KBM-7 (cell line): ENCODE measurements at regions not wholly inside any gene's neighbourhood (a gene's known extent, or its start where the extent isn't known, plus 50 kb on each side); places are given as distances from the start of the nearest gene placed in this dataset.

Experiments
- DNase-seq: peaks from one replicate; pipeline ENCODE4 v3.0.0-alpha.2; 2015
- in situ Hi-C: fragments of 300-500 bp; cut with MboI; formaldehyde crosslinking; loops from 2 replicates; pipeline ENCODE4 v1.14.3; 2020; ENCODE audit warnings: low sequenced_read_pairs, low pct_unique_long_range_greater_than_20kb, mixed read lengths

DNA sequence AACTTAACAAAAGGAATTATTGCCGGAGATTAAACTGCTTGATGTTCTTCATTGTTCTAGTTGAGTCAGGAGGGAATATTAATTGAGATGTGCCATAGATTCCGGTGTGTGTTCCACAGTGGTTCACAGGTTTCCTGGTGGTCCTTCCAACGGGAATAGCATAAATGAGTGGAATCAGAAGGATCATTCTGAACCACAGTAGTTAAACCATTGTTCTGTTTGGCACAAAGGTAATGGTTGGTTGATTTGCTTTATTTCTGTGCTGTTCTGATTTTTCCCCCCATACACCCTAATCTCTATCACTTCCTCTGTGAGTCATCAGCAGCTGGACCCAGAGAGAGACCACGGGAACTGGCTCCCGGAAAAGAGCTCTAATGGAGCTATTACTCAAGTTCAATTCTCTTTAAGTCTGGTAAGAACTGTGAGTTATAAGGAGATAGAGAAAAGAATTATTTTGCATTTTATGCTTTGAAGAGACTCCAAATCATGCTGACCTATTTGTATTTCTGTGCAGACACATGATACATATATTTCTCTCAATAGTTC lies 627.2 kb downstream of the ZIC1 start:
- no peak for DNase-seq
- in situ Hi-C loops, result no loop called here

DNA sequence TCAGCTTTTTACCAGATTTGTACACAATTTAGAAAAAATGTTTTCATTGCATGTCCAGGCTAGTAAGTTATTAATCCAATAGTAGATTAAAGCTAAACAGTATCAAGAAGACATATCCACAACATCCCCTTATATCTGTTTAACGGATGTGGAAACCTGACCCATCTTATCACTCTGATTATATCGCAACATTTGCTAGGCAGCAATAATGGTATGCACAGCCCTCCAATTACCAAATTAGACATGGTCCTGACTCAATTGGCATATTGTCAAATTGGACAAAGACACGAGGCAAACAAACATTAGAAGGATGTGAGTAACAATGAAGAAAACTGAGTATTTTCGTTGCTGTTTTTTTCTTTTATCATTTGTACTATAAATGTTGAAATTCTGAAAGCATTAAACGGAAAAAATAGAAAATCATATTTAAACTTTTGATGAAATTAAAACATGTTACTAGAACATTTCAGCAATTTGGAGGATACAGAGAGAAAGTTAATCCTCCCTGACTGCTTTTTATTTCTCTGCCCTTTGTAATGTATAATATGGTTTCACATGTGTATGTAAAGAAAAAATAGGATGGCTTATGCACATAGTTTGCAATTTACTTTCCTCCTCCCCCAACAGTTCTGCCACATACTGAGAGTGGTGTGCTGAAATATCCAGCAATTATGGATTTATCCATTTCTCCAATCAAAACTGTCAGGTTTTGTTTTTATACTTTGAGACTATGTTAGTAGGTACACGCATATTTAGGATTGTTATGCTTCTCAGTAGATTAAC lies 633.7 kb downstream of the ZIC1 start:
- DNase-seq, result no peak
- in situ Hi-C loops, result no loop called here

DNA sequence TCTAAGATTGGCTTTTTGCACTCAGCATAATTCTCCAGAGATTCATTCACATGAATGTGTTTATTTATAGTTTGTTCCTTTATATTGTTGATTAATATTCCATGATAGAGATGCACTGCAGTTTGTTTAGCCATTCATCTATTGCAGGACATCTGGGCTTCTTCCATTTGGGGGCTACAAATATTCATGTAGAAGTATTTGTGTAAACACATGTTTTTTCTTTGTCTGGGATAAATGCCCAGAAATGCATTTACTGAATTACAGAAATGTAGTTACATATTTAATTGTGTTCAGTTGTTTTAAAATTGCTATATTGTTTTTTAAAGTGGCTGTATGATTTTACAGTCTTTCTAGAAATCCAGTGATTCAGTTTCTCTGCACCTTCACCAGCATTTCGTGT lies 635.0 kb downstream of the ZIC1 start:
- no peak for DNase-seq
- in situ Hi-C loops, result no loop called here

- in situ Hi-C loops, result no loop called here
- DNase-seq, result no peak
Measured at GRCh38 chr3:148054999-148055398, 642.7 kb upstream of the AGTR1 start.

- in situ Hi-C loops, result no loop called here
- no peak for DNase-seq
Measured at GRCh38 chr3:148062590-148062989, 635.1 kb upstream of the AGTR1 start.

GRCh38 chr3:148066802-148067201 lies 630.9 kb upstream of the AGTR1 start:
- in situ Hi-C loops, result no loop called here
- DNase-seq, result no peak

GRCh38 chr3:148068466-148068865 lies 629.2 kb upstream of the AGTR1 start:
- no peak for DNase-seq
- in situ Hi-C loops, result no loop called here

DNA sequence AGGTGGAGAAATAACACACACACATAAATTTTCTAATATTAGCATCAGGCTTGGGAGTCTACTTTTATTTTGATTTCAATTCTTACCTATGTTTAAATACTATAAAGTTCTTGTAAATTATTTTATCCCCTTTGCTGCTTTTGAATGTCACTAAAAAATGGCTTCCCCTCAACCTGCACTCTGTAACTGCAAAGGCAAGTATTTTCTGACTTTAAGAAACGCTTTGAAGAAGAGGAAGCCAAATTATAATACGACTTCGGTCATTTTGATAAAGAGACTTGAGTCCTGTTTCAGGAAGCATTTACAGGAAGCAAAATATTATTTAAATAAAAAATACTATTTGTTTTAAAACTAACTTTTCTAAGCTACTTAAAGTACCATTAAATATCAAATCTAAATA lies 627.7 kb upstream of the AGTR1 start:
- in situ Hi-C loops, result no loop called here
- no peak for DNase-seq

GRCh38 chr3:148073721-148074456 lies 623.8 kb upstream of the AGTR1 start:
- in situ Hi-C loops, result no loop called here

DNA sequence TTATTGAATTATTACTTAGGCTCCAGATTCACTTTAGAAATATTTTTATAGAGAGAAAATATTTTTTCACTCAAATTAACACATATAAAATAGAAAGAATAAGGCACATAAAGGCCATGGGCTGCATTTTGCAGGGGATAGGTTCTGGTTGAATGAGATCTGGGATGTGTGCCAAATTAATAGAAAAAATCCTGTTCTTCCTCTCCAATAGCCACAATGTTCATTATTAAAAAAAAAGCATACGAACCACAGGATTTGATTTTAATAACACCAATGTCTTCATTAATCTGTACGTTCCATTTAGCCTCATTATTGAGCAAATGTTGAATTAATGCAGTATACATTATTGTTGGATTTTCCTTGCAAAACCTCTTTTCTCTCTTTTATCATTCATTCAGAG lies 622.8 kb upstream of the AGTR1 start:
- no peak for DNase-seq
- in situ Hi-C loops, result no loop called here

More at GRCh38 chr3:148073721-148074456, 623.8 kb upstream of the AGTR1 start:
- DNase-seq, result no peak

- in situ Hi-C loops, result no loop called here
- DNase-seq, result peak; percentile 12
Measured at GRCh38 chr3:148075771-148076716, 621.7 kb upstream of the AGTR1 start.

- DNase-seq, result peak; percentile 32
- in situ Hi-C loops, result no loop called here
Measured at GRCh38 chr3:148077318-148077923, 620.3 kb upstream of the AGTR1 start.

GRCh38 chr3:148077965-148078364 lies 619.7 kb upstream of the AGTR1 start:
- no peak for DNase-seq
- in situ Hi-C loops, result no loop called here

- in situ Hi-C loops, result no loop called here
- DNase-seq, result no peak
Measured at GRCh38 chr3:148078658-148079057, 619.0 kb upstream of the AGTR1 start.

DNA sequence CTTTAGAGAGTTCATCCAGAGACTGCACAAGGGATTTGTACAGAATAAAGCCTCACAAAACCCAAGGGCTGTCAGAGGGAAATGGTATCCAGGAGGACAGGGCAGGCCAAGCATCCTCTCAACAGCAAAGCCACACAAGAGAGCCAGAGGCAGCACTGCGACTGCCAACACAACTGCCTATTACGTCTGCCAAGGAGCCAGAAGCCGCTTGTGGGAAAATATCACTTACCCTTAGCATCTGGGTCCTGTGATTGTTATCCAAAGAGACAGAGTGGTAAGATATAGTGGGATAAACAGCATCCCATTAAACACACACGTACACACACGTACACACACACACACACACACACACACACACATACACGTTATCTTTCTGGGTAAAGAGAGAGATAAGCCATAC lies 618.3 kb upstream of the AGTR1 start:
- DNase-seq, result no peak
- in situ Hi-C loops, result no loop called here

DNA sequence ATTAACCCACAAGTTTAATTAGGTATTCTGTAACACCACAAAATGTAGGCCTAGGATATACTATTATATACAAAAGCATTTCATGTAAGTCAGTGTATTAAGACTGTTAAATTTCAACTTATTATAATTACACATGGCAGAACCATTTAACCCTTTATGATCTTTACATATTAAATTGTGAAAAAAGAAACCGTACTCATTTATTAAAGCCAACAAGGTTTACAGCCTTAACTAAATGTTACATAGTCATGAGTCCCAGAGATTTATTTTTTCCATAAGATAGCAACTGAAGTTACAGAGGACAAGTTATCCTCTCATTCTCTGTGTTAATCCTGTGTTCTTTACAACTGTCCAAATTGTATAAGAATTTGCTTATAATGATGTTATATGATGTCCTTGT lies 615.8 kb upstream of the AGTR1 start:
- DNase-seq, result no peak
- in situ Hi-C loops, result no loop called here

DNA sequence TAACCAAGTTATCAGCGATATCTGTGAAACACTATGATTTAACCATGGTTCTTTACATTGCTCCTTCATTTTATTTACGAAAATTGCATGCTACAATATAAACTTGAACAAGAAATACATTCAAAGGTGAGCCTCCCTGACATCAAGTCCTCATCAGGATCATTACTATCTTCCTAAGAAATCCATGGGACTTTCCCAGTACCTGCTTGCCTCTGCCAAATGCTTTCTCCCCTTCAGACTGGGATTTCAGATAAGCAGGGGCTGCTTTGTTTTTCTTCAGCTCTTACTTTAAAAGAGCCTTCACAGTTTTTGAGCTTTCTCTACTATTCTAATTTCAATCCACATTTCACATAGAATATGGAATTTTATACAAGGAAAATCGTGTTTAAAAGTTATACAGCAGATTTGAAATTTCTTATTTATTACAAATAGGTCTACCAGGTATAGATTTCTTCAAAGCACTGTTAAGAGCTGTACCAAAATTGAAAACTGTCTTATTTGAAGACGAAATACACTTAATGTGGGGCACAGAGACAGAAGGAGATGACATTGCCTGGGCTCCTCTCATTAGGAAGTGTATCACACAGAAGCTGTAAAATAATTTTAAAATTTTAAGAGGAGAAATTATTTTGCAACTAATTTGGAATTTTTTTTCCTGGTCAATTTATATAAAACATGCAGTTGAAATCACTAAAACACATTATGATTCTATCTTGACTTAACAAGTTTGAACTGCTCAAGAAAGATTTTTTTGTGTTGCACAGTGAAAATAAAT lies 615.0 kb upstream of the AGTR1 start:
- DNase-seq, result no peak
- in situ Hi-C loops, result no loop called here

DNA sequence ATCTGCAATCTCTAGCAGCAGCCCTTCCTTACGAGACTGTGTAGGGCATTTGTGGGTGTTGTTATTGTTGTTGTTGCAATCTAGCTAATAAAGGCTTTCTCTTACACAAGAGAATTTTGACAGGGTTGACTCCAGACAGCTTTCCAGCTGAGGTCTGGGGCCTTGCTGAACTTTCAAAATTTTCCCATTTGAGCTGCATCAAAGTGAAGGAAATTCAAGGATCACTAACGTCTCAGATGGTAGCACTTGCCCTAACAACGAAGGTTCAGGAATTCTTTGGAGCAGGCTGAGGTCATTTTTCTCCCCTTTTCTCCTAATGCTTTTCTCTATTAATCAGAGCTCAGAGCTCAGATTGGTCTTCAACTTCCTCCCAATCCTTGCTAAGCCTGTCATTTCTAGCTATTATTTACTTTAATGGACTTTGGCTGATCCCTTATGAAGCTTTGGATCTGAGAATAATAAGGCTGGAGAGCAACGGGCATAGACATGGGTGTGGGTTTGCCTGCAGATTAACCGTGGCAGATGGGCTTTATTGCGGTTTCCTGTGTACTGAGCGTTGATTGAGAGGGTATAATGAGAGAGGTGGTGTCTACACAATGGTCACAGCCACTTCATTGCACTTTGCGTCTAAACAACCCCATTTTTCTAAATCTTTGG lies 614.0 kb upstream of the AGTR1 start:
- in situ Hi-C loops, result no loop called here
- no peak for DNase-seq
